ENCODE measurements at regions not wholly inside any gene's neighbourhood (a gene's known extent, or its start where the extent isn't known, plus 50 kb on each side); places are given as distances from the start of the nearest gene placed in this dataset.

DNA sequence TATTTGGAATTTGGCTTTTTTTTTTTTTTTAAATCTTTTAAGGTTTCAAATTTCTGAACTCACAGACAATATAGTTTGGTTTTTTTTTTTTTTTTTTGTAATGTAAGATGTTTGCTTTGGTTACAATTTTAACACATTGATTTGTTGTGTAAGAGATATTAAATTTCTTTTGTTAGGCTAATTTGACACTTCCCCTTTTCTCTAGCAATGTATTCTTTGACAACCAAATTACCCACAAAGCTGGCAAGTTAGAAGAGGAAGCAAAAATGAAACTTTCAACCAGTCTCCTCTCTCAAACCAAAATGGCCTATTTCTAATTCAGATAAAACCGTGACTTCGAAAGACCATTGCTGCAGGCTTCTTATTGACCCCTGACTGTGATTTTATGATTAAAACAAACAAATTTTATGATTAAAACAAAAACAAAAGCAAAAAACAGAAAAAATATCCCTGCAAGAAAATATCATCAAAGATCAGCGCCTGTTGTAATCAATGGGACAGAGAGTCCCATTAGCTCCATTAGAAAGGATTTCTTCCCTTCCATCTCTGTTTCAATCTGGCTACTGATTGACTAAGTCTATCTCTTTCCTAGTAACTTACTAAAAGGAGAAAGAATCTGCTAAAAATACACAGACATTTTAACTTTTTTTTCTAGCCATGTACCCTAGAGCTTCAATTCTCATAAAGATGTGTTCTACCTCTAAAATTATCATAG lies 489.2 kb downstream of the MDFIC start:
- TF ChIP-seq, protein P1, sequence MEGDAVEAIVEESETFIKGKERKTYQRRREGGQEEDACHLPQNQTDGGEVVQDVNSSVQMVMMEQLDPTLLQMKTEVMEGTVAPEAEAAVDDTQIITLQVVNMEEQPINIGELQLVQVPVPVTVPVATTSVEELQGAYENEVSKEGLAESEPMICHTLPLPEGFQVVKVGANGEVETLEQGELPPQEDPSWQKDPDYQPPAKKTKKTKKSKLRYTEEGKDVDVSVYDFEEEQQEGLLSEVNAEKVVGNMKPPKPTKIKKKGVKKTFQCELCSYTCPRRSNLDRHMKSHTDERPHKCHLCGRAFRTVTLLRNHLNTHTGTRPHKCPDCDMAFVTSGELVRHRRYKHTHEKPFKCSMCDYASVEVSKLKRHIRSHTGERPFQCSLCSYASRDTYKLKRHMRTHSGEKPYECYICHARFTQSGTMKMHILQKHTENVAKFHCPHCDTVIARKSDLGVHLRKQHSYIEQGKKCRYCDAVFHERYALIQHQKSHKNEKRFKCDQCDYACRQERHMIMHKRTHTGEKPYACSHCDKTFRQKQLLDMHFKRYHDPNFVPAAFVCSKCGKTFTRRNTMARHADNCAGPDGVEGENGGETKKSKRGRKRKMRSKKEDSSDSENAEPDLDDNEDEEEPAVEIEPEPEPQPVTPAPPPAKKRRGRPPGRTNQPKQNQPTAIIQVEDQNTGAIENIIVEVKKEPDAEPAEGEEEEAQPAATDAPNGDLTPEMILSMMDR (IDR thresholded peaks at IDR 0.05): no peak
- TF ChIP-seq EZH2 (IDR thresholded peaks at IDR 0.05; ENCODE audit: borderline replicate concordance, insufficient read depth, low read depth, low read length, poor library complexity, severe bottlenecking): no peak
